Hepatocyte (in vitro differentiated cells): ENCODE measurements at regions not wholly inside any gene's neighbourhood (a gene's known extent, or its start where the extent isn't known, plus 50 kb on each side); places are given as distances from the start of the nearest gene placed in this dataset.

Experiments used
- DNase-seq: peaks from one replicate; pipeline ENCODE4 v3.0.0-alpha.2; 2016; ENCODE audit warnings: low spot score
- H2AFZ ChIP-seq: fragments of 200-600 bp; sonication (generic); 2 replicates; pipeline ENCODE4 v1.6.0; 2016; ENCODE audit warnings: antibody characterized with exemption, mild to moderate bottlenecking
- H3K27ac ChIP-seq: fragments of 200-600 bp; sonication (generic); 2 replicates; pipeline ENCODE4 v1.5.1; 2016; ENCODE audit warnings: mild to moderate bottlenecking
- H3K27me3 ChIP-seq: fragments of 200-600 bp; sonication (generic); 2 replicates; pipeline ENCODE4 v1.6.1; 2016
- H3K36me3 ChIP-seq: fragments of 200-600 bp; sonication (generic); replicated peaks from 2 replicates; pipeline ENCODE4 v1.5.1; 2016; ENCODE audit warnings: low read depth; ENCODE audit not compliant: insufficient read depth
- H3K4me1 ChIP-seq: fragments of 200-600 bp; sonication (generic); 2 replicates; pipeline ENCODE4 v1.5.1; 2016; ENCODE audit warnings: mild to moderate bottlenecking, moderate library complexity; ENCODE audit not compliant: insufficient read depth
- H3K4me2 ChIP-seq: fragments of 200-600 bp; sonication (generic); 2 replicates; pipeline ENCODE4 v1.6.0; 2016
- H3K4me3 ChIP-seq: fragments of 200-600 bp; sonication (generic); 2 replicates; pipeline ENCODE4 v1.5.1; 2016; ENCODE audit warnings: mild to moderate bottlenecking
- H3K79me2 ChIP-seq: fragments of 200-600 bp; sonication (generic); 2 replicates; pipeline ENCODE4 v1.6.0; 2017; ENCODE audit warnings: mild to moderate bottlenecking
- H3K9me2 ChIP-seq: fragments of 200-600 bp; sonication (generic); replicated peaks from 2 replicates; pipeline ENCODE4 v1.6.0; 2017; ENCODE audit warnings: mild to moderate bottlenecking; ENCODE audit not compliant: insufficient read depth
- H3K9me3 ChIP-seq: fragments of 200-600 bp; sonication (generic); 2 replicates; pipeline ENCODE4 v1.5.1; 2016; ENCODE audit warnings: low read depth, mild to moderate bottlenecking
- H4K20me1 ChIP-seq: fragments of 200-600 bp; sonication (generic); 2 replicates; pipeline ENCODE4 v1.6.0; 2016; ENCODE audit warnings: mild to moderate bottlenecking; ENCODE audit not compliant: insufficient read depth, poor library complexity, severe bottlenecking
- CTCF ChIP-seq: fragments of 200-600 bp; sonication (generic); IDR thresholded peaks from 2 replicates; pipeline ENCODE4 v1.5.1; 2016; ENCODE audit warnings: antibody characterized with exemption, mild to moderate bottlenecking; ENCODE audit not compliant: poor library complexity
- EZH2 ChIP-seq: fragments of 200-600 bp; sonication (generic); IDR thresholded peaks from 2 replicates; pipeline ENCODE4 v1.6.1; 2016; ENCODE audit warnings: antibody characterized with exemption, mild to moderate bottlenecking, borderline replicate concordance
- EZH2phosphoT487 ChIP-seq: fragments of 200-600 bp; sonication (generic); IDR thresholded peaks from one replicate; pipeline ENCODE4 v1.6.1; 2018; ENCODE audit warnings: antibody characterized with exemption, mild to moderate bottlenecking, low read depth, moderate library complexity; ENCODE audit not compliant: unreplicated experiment, severe bottlenecking
- WGBS: methylation state at CpG from one replicate; pipeline ENCODE4 v1.1.6; 2016; ENCODE audit warnings: low lambda C conversion rate; ENCODE audit errors: missing lambda C conversion rate; 5-methylcytosine and 5-hydroxymethylcytosine counted together

GRCh38 chr13:72541674-72542073 is 185.8 kb downstream of the MZT1 start:
- H3K9me3 ChIP-seq: no peaks in the 10 kb centered on the region
- H3K4me3 ChIP-seq: no peak overlapping the region
- no peak for DNase-seq
- H3K27ac ChIP-seq: no peak overlapping the region
- no peak for TF ChIP-seq EZH2phosphoT487
- peaks cover 9% of the 10 kb centered on the region for H3K4me1 ChIP-seq
- H3K4me2 ChIP-seq: no peak overlapping the region
- H3K36me3 ChIP-seq: no peaks in the 10 kb centered on the region
- H3K79me2 ChIP-seq: no peaks in the 10 kb centered on the region
- H4K20me1 ChIP-seq: no peaks in the 10 kb centered on the region
- no peaks in the 10 kb centered on the region for H3K27me3 ChIP-seq
- H2AFZ ChIP-seq: no peak overlapping the region
- no peaks in the 10 kb centered on the region for H3K9me2 ChIP-seq
- 86% methylated on average over 6 of the region's 6 CpGs for WGBS

- Histone ChIP-seq H4K20me1 (no peaks in the 10 kb centered on the region), H3K79me2 (no peaks in the 10 kb centered on the region), H3K36me3 (no peaks in the 10 kb centered on the region), H3K9me3 (no peaks in the 10 kb centered on the region), H3K4me1 (peaks cover 9% of the 10 kb centered on the region), H3K4me3 (no peak overlapping the region), H3K27me3 (no peaks in the 10 kb centered on the region), H3K4me2 (no peak overlapping the region), H3K27ac (no peak overlapping the region), H3K9me2 (no peaks in the 10 kb centered on the region), H2AFZ (no peak overlapping the region)
- no peak for DNase-seq
- TF ChIP-seq CTCF: no peak
- TF ChIP-seq EZH2phosphoT487: no peak
- no peak for TF ChIP-seq EZH2
- 70% methylated on average over 4 of the region's 4 CpGs for WGBS
These were observed 186.5 kb downstream of the MZT1 start for GRCh38 chr13:72540881-72541280.

GRCh38 chr13:72539925-72540324 is 187.5 kb downstream of the MZT1 start:
- no peaks in the 10 kb centered on the region for H3K27me3 ChIP-seq
- no peak overlapping the region for H3K4me3 ChIP-seq
- no peak overlapping the region for H2AFZ ChIP-seq
- WGBS: 72% methylated on average over 1 of the region's 1 CpG
- no peak for TF ChIP-seq EZH2phosphoT487
- TF ChIP-seq EZH2: no peak
- no peak for TF ChIP-seq CTCF
- no peaks in the 10 kb centered on the region for H3K9me3 ChIP-seq
- H3K27ac ChIP-seq: no peak overlapping the region
- no peak overlapping the region for H3K4me2 ChIP-seq
- no peaks in the 10 kb centered on the region for H4K20me1 ChIP-seq
- no peaks in the 10 kb centered on the region for H3K79me2 ChIP-seq
- H3K4me1 ChIP-seq: peaks cover 9% of the 10 kb centered on the region
- H3K36me3 ChIP-seq: no peaks in the 10 kb centered on the region
- no peak for DNase-seq
- H3K9me2 ChIP-seq: no peaks in the 10 kb centered on the region

- no peak for DNase-seq
- WGBS: 92% methylated on average over 2 of the region's 2 CpGs
These were observed 189.6 kb downstream of the MZT1 start for GRCh38 chr13:72537782-72538181.

More at GRCh38 chr13:72537782-72538181, 189.6 kb downstream of the MZT1 start:
- no peaks in the 10 kb centered on the region for H3K9me2 ChIP-seq
- peaks cover 9% of the 10 kb centered on the region for H3K4me1 ChIP-seq
- no peaks in the 10 kb centered on the region for H4K20me1 ChIP-seq
- H3K4me3 ChIP-seq: no peak overlapping the region
- no peaks in the 10 kb centered on the region for H3K27me3 ChIP-seq
- H3K27ac ChIP-seq: peak overlapping the region; percentile 21
- no peak for TF ChIP-seq EZH2
- no peak for TF ChIP-seq CTCF
- no peak for TF ChIP-seq EZH2phosphoT487
- H3K4me2 ChIP-seq: peak overlapping the region; percentile 64
- H3K9me3 ChIP-seq: no peaks in the 10 kb centered on the region
- H2AFZ ChIP-seq: peak overlapping the region; percentile 24
- H3K36me3 ChIP-seq: no peaks in the 10 kb centered on the region
- H3K79me2 ChIP-seq: no peaks in the 10 kb centered on the region
